GM18508 (cell line): ENCODE measurements at regions not wholly inside any gene's neighbourhood (a gene's known extent, or its start where the extent isn't known, plus 50 kb on each side); places are given as distances from the start of the nearest gene placed in this dataset.

Experiments used
- ATAC-seq: cut with Tn5 transposase; IDR thresholded peaks from one replicate; pipeline ENCODE4 v1.9.1; 2021; ENCODE audit warnings: moderate number of reproducible peaks; ENCODE audit not compliant: insufficient read depth, unreplicated experiment

DNA sequence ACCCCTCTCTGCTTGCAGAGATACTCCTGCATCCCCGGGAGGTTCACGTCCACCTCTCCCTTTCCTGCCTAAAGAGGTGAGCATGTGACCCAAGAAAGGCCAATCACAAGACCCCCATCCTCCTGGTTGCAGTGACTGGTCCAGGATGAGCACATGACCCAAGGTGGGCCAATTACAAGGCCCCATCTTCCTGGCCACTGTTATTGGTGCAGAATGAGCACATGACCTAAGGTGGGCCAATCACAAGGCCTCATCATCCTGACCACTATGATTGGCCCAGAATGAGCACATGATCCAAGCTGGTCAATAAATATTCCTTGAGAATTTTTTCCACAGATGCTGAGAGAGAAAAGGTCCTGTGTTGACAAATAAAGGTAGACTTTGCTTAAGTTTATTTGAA, 350.7 kb downstream of the EFNB2 start:
- ATAC-seq = no peak

DNA sequence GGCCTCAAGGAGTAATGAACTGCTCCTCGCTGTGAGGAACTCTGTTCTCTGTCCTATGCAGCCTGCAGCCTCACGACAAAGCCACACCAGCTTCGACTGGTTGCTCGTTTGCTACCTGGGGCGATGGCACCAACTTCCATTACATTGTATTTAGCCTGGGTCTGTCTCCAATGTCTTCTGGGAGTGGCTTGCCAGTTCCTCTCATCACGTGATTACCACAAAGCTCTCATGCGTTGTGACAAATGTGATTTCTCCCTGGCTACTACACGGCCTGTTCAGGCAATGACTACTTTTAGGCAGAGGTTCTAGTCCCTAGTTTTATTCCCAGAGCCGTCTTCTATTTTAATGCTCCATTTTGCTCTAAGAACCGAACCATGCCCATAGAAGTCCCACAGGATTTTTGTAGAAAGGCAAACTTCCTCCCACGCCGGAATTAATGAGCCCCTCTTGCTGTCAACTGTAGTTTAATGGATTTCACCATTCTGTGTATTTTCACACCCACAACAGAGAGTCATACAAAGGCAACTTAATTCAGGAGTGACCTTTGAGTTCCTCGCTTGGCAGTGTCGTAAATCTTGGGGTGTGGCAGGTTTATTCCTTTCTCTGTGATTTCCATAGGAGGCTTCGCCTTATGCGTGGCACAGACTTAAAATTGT, 351.9 kb downstream of the EFNB2 start:
- ATAC-seq = no peak

DNA sequence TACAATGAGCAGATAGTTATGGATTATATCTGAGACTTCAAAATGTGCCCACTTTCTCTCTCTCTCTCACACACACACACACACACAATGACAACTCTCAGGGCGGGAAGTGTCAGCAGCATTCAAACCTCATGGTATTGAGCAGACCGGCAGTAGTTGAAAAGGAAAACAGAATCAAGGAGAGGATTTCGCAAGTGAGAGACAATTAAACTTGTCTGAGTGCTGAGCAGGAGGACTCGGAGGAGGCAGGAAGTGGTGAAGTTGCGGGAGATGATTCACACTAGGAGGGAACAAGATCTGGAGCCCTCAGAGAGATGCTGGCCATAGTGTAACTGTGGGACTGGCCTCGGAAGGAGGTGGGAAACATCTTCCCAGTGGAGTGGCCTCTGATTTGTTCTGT, 353.1 kb downstream of the EFNB2 start:
- no peak for ATAC-seq

DNA sequence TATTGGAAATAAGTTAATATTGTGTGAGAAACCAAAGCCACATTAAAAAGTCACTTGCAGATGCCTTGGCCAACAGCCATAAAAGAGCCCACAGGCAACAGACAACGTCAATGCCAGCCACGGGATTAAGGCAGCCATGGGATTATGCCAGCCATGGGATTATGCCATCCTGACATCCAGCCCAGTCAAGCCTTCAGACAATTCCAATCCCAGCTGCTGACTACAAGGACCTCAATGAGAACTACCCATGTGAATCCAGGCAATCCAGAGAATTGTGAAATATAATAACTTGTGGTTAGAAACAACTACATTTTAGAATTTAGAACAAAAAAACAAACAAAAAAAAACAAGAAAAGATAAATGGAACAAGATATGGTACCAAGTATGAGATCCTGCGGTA, 356.6 kb downstream of the EFNB2 start:
- no peak for ATAC-seq

DNA sequence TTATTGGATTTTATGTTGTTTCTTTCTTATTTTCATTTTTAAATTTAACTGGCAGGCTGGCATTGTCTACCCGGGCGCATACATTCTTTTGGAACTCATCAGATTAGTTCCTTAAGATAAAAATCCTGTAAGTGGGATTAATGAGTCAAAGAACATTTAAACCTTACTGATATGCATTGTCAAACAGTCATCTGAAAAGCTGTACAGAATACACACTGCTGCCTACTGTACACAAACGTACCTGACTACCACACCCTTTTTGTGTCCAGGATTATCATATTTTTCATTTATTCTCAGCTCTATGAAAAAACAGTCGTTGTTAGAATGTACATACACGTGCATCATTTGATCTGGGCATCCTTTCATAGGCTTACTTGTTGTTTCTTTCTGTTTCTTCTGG, 358.3 kb downstream of the EFNB2 start:
- ATAC-seq = no peak

DNA sequence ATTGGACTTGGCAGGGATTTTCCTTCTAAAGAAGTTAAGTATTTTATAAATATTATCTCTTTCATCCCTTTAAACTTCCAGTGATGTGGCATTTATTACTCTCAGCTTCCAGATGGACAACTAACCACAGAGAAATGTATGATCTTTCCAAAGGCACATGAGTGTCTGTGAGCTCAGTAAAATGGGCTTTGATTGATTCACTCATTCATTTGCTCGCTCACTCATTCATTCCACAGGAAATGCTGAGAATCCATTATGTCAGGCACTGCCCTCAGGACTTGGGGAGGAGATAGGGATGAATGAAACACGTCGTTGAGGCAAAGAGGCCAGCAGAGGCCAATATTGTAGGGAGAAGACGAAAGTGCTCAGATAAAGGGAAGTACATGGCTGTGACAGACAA, 359.3 kb downstream of the EFNB2 start:
- ATAC-seq = no peak

DNA sequence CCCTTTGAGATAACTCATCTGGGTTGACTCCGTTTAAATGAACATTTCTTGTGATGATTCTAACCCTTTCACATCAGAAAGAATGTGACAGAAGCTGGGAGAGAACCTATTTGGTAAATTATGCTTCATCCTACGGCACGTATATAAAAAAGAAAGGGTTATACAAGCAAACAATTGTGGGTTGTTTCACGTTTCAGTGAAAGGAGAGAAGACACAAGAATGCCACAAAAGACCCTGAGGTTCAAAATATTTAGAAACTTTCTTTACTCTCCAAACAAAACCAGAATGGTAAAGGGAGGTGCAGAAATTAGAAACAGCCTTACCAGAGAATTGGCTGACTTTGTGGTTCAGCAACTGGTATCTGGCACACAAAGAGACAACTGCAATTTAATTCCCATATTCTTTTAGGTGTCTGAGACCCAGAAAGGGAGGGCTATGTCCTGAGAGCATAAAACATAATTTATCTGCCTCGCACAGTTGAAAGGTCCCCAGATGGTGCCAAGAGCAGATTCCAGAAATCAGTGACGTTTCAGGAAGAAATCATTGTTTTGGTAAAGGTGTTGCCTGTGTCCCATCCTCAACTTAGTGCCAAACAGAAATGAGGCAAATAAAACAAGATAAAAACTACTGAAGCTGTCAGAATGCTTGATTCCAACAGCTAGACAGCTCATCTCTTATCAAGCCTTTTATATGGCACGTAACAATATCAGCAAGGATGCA, 361.4 kb downstream of the EFNB2 start:
- ATAC-seq = no peak

DNA sequence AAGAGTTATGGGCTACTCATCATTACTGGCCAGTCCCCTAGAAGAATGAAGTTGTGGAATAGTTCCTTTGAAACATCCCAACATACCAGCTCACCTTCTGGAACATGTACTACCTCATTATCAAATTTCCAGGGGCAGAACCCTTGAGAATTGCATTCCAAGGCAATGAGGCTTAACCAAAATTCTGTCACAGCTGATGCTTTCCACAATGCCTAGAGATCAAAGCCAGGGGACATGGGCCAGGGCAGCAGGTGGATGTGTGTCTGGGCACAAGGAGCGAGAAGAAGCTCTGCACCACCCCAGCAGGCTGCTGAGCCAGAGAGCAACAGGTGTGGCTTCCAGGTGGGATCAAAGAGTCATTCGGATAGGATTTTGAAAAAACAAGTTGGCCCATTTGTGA, 362.1 kb downstream of the EFNB2 start:
- no peak for ATAC-seq

DNA sequence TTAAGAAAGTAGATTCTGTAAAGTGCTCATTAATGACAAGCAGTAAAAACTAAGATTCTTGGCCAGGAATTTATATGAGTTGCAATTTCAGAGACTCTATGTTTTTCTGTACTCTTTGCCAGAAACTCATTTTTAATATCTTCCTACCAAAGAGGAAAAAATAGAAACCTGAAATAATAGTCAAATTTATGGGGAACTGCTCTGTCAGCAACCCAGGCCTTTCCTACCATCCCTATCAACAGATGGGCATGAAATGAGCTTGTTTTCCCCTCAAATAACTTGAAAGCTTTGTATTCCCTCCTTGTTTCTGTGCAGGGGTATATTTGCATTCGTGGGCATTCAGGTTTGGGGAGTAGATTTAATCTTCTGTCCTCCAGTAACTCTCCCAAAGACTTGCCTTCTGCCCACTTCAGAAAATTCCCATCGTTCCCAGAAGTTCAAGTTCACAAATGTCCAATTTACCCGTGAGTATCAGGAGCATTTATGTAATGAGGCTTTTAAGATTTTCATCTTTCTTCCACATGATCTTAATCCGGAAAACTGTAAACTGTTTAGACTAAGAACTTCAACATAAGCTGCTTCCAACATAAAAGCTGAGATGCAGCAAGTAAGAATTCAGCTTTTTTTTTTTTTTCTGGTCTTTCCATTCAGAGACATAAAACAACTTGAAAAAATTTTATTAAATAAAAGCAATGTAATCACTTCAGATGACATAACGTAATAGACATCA, 363.1 kb downstream of the EFNB2 start:
- ATAC-seq = no peak

DNA sequence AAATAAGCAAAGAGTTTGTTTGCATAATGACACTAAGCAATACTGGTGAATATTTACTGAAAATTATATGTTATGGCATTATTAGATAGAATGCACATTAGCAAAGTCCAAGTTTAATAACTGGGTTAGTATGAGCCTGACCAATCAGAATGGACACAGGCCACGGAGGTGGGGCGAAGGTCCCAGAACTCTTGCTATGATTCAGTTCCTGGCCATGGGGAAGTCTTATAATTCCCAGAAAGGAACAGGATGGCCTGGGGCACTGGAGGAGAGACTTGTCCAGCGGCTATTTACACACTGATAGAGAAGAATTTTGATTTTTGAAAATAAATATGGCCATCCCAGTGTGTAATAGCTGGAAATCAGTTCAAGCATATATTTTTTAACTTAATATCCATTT, 372.0 kb downstream of the EFNB2 start:
- ATAC-seq = no peak

DNA sequence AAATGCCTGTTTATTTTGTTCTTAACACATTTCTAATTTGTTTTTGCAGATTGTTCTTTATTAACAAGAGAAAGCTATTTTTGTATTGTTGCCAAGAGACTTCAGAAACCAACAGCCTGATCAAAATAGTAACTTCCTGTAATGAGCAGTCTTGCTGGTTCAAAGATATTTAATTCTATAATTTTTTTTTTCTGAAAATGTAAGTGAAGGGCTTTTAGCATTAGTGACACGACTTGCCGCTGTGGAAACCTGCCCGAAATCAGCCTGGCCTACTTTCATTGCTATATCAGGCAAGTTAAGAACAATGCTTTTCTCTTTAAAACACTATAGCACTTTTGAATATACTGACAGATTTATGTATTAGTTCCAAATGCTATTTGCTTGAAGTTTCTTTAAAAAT, 374.3 kb downstream of the EFNB2 start:
- ATAC-seq = no peak

DNA sequence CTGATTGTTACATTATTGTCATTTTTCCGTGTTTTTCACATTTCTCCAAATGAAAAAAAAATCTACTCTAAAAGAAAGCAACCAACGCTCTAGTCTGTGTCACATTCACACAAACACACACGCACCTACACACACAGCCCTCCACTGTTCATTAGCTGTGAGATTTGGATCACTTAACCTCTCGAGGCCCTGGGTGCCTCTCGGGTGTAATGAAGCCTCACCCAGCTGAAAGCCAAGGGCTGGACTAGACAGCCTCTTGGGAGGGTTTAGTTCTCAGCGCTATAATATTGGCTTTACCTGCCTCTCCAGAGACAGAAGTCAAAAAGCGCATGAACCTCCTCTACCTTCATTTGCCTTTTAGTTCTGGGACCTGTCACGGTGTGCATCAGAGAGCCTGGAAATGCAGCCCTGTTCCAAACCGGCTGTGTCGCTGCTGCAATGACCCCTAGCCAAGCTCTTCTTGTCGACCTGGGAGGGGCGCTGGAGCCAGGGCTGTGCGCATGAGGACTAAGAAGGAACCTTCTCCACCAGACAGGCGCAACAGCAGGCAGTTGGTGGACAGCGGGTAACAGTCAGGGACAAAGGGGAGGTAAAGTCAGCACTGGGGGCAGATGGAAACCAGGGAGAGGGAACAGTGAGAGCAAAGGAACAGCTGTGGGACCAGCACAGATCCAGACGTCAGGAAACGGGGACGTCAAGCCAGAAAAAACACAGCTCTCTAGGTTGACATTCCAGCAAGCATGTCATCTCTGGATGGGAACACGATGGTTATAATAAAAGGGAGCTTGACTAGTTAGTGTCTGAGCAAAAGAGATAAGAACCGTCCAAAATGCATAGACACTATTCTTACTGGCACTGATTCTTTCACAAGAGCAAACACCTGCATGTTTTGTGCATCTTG, 375.9 kb downstream of the EFNB2 start:
- ATAC-seq = no peak

DNA sequence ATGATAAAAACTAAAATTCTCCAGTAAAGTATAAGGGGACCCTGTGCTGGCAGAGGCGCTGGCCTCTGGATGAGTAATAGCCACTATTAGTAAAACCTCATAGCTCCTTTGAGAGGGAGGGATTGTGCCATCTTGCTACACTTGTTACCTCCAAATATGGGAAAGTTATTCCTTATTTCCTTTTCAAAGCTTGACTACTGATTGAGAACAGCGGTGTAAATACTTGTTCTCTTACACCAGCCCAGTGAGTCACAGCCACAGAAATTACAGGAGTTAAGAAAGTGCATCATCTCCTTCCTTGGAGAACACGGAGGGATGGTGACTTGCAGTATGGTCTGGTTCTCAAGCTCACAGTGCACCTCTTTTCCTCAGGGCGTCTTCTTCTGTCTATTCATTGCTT, 379.0 kb downstream of the EFNB2 start:
- ATAC-seq = no peak

DNA sequence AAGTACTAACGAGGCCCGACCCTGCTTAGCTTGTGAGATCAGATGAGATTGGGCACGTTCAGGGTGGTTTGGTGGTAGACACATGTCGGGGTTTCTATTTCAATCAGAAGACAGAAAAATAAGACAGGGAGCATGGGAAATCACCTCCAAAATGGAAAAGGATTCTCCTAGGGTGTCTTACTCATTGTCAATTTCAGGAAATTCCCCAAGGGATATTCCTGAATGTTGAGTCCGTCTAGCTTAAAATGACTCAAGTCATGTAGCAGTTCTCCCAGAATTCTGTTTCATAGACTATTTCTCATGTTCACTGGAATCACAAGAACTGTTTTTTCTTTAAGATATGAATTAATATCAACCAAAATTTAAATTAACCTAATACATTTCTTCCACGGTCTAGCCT, 380.1 kb downstream of the EFNB2 start:
- ATAC-seq = no peak

DNA sequence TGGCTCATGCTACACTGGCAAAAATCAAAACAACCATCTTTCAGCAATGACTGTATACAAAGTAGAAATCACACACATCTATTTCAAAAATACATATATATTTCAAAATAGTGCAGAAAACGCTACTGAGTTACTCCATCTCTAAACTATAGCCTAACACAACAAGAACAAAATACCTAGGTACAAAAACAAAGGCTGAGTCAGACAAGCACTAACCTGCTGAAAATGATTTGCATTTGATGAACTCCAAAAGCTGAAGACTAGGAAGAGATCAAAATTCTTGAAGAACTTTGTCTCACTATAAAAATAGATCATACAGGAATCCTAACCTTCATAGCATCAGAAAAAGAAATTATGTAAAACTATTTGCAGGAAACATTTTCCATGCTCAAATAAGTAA, 381.6 kb downstream of the EFNB2 start:
- ATAC-seq = no peak

DNA sequence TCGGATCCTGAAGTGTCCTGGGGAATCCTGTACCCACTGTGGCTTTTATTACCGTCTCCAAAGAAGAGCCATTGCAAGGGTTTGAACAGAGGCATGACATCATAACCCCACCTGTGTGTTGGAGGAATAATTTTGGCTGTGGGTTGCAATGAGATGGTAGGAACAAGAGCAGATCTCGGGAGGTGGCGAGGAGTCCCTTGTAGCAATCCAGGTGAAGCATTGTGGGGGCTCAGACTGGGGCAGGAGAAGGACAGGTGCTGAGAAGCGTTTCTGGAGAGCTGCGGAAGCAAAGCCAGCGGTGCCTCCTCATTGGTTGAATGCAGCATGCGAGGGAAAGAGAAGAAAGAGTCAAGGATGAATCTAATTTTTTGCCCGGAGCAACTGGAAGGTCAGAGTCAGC, 382.4 kb downstream of the EFNB2 start:
- no peak for ATAC-seq

DNA sequence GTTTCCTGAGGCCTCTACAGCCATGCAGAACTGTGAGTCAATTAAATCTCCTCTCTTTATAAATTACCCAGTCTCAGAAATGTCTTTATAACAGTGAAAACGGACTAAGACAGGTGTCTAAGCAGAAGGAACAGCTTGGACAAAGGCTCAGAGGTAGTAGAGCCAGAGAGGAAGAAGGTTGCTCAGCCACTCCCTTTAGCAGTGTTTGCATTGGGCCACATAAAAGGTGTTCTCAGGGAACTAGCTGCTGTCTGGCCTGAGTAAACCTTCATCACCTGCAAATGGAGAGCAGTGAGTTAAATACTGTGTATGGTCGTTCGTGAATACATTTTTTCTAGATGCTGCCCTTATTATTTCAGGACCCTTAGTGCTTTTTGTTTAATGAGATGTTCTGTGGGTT, 383.4 kb downstream of the EFNB2 start:
- ATAC-seq = no peak

DNA sequence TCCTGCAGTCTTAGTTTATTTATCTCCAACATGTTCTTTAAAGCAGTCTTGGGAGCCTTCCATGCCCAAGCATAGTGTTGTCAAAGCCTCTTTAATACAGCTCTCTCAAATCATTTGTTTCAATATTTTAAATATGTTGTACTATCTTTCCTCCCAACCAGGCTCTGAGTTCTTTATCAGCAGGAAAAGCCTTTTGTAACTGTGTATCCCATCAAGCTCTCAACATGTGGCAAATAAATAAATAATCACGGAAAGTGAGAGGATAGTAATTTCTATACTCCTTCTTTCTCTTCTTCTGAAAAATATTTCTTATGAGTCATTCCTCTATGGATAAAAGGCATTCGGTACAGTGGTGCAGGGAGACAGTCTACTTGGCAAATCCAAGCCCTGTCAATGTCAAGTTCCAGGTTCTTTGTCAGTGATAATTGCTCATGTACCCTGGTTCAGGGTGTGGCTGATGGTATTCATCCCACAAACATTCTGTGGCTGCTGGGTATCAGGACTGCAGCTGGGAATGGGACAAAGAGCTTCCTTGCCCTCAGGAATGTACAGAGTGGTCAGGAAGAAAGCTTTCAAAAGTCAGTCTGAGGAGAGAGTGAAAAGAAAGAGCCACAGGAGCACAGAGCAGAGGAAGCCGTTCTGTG, 384.3 kb downstream of the EFNB2 start:
- ATAC-seq = no peak

DNA sequence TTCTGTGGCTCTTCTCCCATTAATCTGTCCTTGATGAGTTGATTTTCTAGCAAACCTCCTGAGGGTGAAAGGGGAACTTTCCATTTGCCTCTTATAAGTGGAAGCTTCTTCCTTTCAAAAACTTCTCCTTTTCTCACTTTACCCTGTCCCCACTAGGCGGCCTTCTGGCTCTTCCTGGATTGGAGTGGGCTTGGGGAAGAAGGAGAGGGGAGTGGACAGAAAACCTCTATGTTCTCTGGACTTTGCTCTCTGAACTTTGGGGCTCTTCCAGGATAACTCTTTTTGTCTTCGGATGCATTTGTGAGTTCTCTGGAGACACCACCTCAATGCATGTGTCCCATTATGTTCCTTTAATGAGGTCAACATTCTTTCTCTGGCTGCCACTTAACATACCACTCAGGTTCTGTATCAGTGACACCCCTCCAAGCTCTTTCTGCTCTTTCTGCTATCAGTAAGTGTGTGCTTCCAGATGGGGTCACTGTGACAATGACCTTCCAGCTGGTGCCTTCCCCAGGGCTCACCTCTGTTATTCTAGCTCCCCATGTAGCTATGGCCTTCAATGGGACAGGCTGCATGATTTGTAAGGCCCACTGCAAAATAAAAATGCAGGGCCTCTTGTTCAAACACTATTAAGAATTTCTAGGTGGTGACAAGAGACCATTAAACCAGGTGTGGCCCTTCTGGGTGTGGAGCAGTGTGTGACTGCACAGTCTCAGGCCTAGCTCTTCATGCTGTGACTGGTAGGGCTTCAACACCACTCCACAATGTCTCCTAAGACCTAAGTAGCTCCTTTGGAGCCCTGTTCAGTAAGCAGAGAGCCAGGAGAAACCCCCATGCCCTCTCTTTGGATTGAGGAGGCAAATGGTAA, 389.2 kb downstream of the EFNB2 start:
- ATAC-seq = no peak
